NCI-H446 (cell line): ENCODE measurements at regions not wholly inside any gene's neighbourhood (a gene's known extent, or its start where the extent isn't known, plus 50 kb on each side); places are given as distances from the start of the nearest gene placed in this dataset.
"Not testable (repeated sequence)": the region's sequence is repeated elsewhere in the genome, so short reads cannot be mapped to it uniquely, and the experiment has no call there.

ENCODE experiments used
- DNase-seq, 2 experiments: peaks; one replicate each; lab custom pipeline; 2025; lab: John Stamatoyannopoulos, UW

DNA sequence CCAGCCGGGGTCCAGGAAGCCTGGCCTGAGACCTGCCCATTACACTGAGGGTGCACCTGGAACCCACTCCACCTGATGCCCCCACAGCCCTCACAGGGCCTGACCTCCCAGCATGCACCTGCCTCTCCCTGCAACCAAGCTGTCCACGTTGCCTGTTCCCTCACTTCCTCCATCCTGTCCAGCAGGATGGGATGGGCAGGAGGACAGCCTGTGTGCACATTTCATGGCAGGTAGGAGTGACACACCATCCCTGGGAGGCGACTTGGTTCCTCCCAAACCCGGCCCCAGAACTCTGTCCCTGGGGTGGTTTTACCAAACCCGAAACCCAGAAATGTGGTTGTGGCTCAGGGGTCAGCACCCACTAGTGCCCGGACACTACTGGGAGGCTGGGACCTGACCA lies 203.8 kb upstream of the ZNF519 start:
- not testable (repeated sequence) for DNase-seq

DNA sequence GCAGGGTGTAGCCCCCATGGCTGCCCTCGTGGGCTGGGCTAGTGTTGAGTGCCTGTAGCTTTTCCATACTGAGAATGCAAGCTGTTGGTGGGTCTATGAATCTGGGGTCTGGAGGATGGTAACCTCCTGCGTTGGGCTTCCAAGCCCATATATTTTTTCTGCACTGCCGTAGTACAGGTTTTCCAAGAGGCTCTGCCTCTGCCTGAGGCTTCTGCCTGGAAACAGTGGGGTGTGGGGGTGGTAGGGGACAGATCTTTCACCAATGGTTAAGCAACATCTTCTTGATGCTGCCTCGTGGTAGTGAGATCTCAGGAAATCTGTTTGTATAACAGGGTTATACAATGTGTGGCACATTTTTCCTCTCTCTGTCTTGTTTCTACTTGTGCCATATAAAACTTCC lies 189.0 kb upstream of the ZNF519 start:
- DNase-seq, result not testable (repeated sequence)

DNA sequence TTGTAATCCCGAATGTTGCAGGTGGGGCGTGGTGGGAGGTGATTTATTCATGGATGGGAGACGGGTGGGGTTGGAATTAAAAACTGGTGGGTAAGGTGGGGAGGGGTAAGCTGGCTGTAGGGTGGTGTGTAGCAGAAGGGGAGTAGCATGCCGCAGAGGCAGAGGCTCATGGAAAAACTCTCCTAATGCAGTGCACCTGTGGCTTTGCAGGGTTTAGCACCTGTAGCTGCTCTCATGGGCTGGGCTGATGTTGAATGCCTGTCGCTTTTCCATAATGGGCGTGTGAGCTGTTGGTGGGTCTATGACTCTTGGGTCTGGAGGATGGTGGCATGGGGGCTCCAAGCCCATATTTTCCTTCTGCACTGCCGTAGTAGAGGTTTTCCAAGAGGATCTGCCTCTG lies 169.0 kb upstream of the ZNF519 start:
- DNase-seq, result not testable (repeated sequence)

DNA sequence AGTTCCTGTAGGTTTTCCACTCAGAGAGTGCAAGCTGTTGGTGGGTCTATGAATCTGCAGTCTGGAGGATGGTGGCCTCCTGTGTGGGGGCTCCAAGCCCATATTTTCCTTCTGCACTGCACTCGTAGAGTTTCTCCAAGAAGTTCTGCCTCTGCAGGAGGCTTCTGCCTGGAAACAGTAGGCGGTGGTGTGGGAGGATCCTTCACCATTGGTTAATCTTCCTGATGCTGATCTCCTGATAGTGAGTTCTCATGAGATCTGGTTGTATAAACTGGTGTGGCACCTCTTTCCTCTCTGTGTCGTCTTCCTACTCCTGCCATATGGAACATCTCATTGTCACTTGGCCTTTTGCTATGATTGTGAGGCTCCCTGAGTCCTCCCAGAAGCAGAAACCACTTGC lies 162.8 kb upstream of the ZNF519 start:
- not testable (repeated sequence) for DNase-seq

DNA sequence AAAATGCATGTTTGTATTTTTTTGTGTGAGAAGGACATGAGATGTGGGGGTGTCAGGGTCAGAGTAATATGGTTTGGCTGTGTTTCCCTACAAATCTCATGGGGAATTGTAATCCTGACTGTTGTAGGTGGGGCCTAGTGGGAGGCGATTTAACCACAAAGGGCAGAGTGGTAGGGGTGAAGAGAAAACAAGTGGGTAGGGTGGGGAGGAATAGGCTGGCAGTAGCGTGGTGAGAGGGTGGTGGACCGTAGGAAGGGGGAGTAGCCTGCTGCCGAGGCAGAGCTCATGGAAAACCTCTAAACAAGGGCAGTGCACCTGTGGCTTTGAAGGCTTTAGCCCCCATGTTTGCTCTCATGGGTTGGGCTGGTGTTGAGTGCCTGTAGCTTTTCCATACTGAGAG lies 152.8 kb upstream of the ZNF519 start:
- DNase-seq, result no peak

DNA sequence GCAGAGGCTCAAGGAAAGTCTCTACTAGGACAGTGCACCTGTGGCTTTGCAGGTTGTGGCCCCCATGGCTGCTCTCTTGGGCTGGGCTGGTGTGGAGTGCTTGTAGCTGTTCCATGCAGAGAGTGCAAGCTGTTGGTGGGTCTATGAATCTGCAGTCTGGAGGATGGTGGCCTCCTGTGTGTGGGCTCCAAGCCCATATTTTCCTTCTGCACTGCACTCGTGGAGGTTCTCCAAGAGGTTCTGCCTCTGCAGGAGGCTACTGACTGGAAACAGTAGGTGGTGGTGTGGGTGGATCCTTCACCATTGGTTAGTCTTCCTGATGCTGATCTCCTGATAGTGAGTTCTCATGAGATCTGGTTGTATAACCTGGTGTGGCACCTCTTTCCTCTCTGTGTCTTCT lies 143.2 kb upstream of the ZNF519 start:
- DNase-seq, result not testable (repeated sequence)

DNA sequence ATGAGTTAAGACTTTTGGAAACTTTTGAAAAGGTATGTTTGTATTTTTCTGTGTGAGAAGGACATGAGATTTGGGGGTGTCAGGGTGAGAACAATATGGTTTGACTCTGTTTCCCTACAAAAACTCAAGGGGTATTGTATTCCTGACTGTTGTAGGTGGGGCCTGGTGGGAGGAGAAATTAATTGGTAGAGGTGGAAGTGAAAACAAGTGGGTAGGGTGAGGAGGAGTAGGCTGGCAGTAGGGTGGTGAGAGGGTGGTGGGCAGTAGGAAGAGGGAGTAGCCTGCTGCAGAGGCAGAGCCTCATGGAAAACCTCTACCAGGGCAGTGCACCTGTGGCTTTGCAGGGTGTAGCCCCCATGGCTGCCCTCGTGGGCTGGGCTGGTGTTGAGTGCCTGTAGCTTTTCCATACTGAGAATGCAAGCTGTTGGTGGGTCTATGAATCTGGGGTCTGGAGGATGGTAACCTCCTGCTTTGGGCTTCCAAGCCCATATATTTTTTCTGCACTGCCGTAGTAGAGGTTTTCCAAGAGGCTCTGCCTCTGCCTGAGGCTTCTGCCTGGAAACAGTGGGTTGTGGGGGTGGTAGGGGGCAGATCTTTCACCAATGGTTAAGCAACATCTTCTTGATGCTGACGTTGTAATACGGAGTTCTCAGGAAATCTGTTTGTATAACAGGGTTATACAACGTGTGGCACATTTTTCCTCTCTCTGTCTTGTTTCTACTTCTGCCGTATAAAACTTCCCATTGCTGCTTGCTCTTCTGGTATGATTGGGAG lies 133.6 kb upstream of the ZNF519 start:
- DNase-seq, result not testable (repeated sequence)

DNA sequence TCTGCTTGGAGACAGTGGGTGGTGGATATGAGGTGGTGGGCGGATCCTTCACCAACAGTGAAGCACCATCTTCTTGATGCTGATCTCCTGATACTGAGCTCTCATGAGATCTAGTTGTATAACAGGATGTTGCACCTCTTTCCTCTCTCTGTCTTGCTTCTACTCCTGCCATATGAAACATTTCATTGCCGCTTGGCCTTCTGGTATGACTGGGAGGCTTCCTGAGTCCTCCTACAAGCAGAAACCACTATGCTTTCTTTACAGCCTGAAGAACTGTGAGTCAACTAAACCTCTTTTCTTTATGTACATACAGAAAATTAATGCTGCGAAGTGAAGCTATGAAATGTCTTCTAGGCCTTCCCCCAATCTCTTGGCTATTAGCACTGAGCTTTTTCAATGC lies 130.6 kb upstream of the ZNF519 start:
- not testable (repeated sequence) for DNase-seq

DNA sequence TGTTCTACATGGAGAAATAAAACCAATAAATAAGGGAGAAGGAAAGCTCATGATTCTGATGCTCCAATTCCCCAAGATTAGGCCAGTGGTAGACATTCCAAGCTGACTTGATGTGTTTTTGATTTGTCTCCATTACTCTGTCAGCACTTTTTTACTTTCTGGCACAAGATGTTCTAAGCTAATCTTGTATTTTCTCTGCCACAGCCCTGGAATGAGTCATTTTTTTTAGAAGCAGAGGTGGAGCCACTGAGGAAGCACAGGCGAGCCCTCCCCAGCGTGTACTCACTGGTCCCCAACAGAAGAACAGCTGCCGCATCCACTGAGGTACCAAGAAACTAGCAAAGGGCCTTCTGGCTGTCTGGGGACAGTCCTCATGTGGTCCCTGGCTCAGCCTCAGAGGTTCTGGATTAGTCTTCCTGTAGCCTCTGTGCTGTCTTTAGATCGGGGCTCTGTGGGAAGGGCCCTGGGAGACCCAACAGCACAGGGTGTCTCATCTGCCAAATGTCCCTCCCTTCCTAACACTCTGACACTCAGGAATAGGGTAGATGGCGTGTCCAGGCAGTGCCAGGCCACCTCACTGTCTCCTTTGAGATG lies 117.9 kb upstream of the ZNF519 start:
- not testable (repeated sequence) for DNase-seq

DNA sequence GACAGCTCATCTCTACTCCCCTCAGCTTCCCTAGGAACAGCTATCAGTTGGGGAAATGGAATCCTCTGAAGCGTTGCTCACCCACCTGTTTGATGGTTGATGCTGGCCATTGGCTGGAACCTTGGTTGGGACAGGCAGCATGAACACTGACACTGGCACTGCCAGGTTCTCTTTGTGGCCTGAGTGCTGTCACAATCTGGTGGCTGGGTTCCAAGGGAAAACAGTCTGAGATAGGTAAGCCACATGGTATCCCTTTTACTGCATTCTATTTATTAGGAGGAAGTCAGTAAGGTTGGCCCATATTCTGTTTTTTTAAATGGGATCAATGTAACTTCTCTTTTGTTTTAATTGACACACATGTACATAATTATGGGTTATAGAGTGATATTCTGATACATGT lies 107.0 kb upstream of the ZNF519 start:
- DNase-seq, result not testable (repeated sequence)

DNA sequence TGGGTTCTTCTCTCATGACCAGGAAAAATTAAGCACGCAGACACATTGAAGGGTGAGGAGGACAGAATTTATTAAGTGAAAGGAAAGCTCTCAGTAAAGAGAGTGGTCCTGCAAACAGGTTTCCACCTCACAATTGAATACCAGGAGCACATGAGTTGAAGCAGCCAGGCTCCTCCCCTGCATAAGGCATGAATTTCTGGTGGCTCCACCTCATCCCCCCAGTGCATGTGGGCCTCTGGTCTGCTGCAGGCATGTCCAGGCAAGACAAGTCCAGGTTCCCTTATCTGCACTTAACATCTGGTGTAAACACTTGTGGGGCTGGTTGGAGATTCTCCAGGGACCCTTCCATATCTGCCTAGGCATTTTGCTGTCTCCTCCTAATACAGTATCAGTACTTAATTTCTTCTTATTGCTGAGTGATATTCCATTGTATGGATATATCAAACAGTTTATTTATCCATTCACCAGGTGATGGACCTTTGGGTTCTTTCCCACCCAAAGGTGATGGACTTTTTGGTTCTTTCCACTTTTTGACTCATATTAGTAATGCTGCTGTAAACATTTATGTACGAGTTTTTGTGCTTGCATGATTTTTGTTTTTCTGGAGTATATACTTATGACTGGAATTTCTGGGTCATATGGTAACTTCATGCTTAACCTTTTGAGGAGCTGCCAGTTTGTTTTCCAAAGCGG lies 104.3 kb upstream of the ZNF519 start:
- DNase-seq, result not testable (repeated sequence)

DNA sequence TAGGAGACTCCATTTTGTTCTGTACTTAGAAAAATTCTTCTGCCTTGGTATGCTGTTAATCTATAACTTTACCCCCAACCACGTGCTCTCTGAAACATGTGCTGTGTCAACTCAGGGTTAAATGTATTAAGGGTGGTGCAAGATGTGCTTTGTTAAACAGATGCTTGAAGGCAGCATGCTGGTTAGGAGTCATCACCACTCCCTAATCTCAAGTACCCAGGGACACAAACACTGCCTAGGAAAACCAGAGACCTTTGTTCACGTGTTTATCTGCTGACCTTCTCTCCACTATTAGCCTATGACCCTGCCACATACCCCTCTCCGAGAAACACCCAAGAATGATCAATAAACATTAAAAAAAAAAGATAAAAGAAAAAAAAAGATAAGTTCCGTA lies 93.0 kb upstream of the ZNF519 start:
- not testable (repeated sequence) for DNase-seq

DNA sequence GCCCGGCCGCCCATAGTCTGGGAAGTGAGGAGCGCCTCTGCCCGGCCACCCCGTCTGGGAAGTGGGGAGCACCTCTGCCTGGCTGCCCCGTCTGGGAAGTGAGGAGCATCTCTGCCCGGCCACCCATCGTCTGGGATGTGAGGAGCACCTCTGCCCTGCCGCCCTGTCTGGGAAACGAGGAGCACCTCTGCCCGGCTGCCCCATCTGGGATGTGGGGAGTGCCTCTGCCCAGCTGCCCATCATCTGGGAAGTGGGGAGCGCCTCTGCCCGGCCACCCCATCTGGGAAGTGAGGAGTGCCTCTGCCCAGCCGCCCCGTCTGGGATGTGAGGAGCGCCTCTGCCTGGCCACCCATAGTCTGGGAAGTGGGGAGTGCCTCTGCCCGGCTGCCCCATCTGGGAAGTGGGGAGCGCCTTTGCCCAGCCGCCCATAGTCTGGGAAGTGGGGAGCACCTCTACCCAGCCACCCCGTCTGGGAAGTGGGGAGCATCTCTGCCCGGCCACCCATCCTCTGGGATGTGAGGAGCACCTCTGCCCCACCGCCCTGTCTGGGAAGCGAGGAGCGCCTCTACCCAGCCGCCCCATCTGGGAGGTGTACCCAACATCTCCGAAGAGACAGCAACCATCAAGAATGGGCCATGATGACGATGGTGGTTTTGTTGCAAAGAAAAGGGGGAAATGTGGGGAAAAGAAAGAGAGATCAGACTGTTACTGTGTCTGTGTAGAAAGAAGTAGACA lies 92.5 kb upstream of the ZNF519 start:
- DNase-seq, result not testable (repeated sequence)

DNA sequence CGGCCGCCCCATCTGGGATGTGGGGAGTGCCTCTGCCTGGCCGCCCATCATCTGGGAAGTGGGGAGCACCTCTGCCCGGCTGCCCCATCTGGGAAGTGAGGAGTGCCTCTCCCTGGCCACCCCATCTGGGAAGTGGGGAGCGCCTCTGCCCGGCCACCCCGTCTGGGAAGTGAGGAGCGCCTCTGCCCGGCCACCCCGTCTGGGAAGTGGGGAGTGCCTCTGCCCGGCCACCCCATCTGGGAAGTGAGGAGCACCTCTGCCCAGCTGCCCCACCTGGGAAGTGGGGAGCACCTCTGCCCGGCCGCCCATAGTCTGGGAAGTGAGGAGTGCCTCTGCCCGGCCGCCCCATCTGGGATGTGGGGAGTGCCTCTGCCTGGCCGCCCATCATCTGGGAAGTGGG lies 91.7 kb upstream of the ZNF519 start:
- DNase-seq, result not testable (repeated sequence)

DNA sequence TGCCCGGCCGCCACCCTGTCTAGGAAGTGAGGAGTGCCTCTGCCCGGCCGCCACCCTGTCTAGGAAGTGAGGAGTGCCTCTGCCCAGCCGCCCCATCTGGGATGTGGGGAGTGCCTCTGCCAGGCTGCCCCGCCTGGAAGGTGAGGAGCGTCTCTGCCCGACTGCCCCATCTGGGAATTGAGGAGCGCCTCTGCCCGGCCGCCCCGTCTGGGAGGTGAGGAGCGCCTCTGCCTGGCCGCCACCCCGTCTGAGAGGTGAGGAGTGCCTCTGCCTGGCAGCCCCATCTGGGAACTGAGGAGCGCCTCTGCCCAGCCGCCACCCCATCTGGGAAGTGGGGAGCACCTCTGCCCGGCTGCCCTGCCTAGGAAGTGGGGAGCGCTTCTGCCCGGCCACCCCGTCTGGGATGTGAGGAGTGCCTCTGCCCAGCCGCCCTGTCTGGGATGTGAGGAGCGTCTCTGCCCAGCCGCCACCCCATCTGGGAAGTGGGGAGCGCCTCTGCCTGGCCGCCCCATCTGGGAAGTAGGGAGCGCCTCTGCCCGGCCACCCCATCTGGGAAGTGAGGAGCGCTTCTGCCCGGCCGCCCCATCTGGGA lies 91.1 kb upstream of the ZNF519 start:
- not testable (repeated sequence) for DNase-seq

DNA sequence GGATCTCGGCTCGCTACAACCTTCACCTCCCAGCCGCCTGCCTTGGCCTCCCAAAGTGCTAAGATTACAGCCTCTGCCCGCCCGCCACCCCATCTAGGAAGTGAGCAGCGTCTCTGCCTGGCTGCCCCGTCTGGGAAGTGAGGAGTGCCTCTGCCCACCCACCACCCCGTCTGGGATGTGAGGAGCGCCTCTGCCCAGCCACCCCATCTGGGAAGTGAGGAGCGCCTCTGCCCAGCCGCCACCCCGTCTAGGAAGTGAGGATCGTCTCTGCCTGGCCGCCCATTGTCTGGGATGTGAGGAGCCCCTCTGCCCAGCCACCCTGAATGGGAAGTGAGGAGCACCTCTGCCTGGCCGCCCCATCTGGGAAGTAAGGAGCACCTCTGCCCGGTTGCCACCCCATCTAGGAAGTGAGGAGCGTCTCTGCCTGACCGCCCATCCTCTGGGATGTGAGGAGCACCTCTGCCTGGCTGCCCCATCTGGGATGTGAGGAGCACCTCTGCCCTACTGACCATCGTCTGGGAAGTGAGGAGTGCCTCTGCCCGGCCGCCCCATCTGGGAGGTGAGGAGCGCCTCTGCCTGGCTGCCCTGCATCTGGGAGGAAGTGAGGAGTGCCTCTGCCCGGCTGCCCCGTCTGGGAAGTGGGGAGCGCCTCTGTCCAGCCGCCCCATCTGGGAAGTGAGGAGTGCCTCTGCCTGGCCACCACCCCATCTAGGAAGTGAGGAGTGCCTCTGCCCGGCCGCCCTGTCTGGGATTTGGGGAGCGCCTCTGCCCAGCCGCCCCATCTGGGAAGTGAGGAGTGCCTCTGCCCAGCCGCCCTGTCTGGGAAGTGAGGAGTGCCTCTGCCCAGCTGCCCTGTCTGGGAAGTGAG lies 90.4 kb upstream of the ZNF519 start:
- DNase-seq, result not testable (repeated sequence)

DNA sequence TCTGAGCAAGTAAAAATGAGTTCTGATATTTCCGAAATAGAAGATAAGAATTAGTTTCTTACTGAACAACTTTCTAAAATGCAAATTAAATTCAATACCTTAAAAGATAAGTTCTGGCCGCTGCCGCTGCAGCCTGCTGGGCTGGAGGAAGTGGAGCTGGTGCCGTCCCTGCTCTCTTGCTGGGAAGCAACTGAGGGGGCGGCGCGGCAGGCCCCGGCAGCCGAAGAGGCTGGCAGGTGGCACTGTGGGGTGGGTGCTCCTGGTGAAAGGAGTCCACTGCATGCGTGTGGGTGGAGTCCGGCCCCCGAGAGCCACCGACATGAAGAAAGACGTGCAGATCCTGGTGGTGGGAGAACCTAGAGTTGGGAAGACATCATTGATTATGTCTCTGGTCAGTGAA lies 89.5 kb upstream of the ZNF519 start:
- DNase-seq, result no peak

DNA sequence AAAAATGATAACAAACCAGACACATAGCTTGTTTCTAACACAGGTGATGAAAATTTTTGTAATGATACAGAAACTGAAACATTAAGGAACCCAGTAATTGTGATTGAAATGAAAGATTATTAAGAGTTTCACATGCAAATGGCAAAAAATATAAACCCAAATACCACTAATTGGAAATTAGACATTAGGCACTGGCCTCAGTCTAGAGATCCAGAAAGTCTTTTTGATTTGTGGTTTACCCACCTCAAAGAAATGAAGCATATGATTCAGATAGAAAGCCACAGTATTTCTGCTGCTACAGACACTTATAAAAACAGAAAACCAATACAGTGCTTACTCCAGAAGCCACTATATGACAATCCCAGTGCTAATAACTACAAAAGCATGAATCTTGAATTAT lies 83.7 kb upstream of the ZNF519 start:
- DNase-seq, result not testable (repeated sequence)

DNA sequence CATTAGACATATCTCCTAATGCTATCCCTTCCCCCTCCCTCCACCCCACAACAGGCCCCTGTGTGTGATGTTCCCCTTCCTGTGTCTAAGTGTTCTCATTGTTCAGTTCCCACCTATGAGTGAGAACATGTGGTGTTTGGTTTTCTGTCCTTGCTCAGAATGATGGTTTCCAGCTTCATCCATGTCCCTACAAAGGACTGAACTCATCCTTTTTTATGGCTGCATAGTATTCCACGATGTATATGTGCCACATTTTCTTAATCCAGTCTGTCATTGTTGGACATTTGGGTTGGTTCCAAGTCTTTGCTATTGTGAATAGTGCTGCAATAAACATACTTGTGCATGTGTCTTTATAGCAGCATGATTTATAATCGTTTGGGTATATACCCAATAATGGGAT lies 71.2 kb upstream of the ZNF519 start:
- DNase-seq, result not testable (repeated sequence)

DNA sequence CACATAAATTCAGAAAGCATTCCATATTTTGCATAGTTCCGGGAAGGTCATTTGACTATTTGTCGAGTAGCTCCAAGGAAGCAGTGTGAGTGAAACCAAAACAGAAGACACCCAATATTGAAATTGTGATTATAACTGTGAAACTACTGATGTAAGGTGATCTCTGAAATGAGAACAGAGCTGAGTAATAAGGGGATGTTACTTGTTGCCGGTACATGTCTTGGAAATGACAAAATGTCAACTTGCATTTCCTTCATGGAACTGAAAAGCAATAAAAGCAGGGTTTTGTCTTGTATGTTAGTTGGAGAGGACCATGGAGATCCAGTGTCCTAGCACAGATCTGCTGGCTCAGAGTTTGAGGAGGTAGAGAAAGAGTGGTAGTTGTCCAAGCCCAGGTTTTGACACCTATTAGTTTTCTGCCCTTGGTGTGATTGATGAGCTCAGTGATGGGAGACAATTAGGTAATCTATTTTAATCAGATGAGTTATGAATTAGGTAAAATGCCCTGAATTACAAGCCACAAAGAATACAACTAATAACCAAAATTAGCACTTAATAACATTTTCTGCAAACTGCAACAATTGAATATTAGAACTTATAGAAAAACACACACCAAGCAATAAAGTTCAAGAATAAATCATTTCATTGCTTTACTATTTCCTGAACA lies 58.7 kb upstream of the ZNF519 start:
- DNase-seq, result not testable (repeated sequence)
